NCI-H128 (cell line): ENCODE measurements at regions not wholly inside any gene's neighbourhood (a gene's known extent, or its start where the extent isn't known, plus 50 kb on each side); places are given as distances from the start of the nearest gene placed in this dataset.
"Not testable (repeated sequence)": the region's sequence is repeated elsewhere in the genome, so short reads cannot be mapped to it uniquely, and the experiment has no call there.

ENCODE experiments used
- DNase-seq: peaks from one replicate; lab custom pipeline; 2025; ENCODE audit not compliant: unreplicated experiment; lab: John Stamatoyannopoulos, UW

- no peak for DNase-seq
Observed at GRCh38 chr3:192022412-192022811, 561.4 kb downstream of the PYDC2 start.

DNA sequence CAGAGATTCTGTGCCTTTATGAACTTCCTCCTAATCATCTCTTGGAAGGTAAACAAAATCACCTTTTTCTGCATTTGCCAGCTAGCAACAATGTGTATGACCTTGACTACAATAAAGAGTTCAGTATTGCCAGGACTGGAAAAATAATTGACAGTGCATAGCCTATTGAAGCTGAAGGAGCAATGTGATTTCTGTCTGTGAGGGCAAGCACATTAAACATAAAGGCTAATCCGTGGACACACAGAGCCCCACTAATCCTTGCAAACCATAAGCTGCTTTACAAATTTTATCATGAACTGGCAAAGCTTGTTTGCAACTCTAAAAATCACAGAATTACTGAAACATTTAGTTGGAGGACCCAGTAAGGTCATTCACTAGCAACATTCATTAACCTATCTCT is 563.8 kb downstream of the PYDC2 start:
- DNase-seq, result no peak

- no peak for DNase-seq
Observed at GRCh38 chr3:192026661-192027060, 565.7 kb downstream of the PYDC2 start.

DNA sequence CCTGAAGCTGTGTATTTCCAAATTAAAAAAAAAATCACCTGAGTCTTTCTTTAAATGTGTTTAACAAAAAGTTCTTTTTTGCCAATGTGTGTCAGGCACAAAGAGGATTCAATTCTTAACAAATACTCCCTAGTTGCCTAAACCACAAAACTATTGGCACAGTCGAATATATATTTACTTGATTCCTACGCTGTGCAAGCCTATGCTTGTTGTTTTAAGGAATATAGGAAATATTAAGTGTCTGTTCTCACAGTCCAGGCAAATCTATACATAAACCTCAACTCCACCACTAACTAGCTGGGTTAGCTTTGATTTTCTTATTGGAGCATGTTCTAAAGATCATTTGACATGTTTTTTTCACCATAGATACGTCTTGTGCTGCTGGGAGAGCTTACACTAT is 571.0 kb downstream of the PYDC2 start:
- no peak for DNase-seq

- no peak for DNase-seq
Observed at GRCh38 chr3:192033246-192033645, 572.3 kb downstream of the PYDC2 start.

GRCh38 chr3:192038726-192039125 is 577.8 kb downstream of the PYDC2 start:
- no peak for DNase-seq

DNA sequence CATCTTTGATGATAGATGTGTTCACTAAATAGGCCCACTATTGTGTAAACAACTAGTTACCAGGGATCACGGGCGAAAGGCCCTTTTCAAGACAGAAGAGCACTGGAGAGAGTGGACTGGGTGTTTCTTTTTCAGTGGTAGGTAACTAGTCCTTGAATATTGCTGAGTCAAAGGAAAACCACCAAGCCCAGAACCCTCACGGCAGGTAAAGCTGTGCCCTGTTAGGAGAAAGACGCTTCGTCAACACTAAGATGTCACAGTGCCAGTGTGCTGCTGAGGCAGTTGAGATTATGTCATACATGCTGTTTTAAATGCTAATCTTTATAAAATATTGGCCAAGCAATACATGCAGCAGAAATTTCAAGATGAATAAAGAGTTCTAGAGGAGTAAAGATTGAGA is 578.6 kb downstream of the PYDC2 start:
- DNase-seq, result no peak

GRCh38 chr3:192040282-192041043 is 579.5 kb downstream of the PYDC2 start:
- no peak for DNase-seq

DNA sequence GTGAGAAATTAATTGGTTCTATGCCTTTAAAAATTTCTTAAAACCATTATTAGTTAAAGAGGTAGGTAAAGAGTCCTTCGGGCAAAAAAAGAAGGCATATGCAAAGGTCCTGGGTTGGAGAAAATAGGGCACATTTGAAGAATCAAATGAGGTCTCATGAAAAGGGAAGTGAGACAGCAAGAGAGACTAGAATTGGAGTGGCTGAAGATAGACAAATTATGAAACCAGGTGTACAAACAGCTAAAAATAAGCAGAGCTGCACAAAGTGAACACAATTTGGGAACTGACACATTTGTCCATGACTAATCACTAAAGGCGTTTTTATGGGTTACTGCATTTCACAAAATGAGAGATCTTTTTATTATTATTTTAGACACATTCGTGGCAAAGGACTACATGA is 581.2 kb downstream of the PYDC2 start:
- no peak for DNase-seq

GRCh38 chr3:192054881-192055280 is 593.9 kb downstream of the PYDC2 start:
- no peak for DNase-seq

GRCh38 chr3:192055946-192056345 is 595.0 kb downstream of the PYDC2 start:
- no peak for DNase-seq

- DNase-seq, result no peak
Observed at GRCh38 chr3:192057261-192057660, 596.3 kb downstream of the PYDC2 start.

GRCh38 chr3:192060160-192060781 is 599.3 kb downstream of the PYDC2 start:
- DNase-seq, result peak; percentile 22

DNA sequence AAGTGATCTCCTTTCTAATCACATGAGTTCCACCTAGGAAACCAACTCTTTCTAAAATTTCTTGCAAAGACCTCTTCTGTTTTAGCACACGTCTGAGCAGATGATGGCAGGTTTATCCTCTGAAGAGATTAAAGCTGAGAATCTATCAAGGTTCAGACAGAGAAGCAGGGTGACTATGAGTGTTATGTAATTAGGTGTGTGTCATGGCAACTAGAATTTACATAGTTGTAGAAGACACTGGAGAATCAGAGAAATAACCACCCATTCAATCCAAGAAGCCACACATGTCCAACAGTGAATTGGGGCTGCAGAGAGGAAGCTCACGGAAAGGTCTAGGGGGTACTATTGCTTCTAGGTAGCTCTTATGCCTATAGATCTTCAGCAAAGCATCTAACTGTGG is 600.5 kb downstream of the PYDC2 start:
- DNase-seq, result no peak

- DNase-seq, result no peak
Observed at GRCh38 chr3:192062186-192062585, 601.2 kb downstream of the PYDC2 start.

DNA sequence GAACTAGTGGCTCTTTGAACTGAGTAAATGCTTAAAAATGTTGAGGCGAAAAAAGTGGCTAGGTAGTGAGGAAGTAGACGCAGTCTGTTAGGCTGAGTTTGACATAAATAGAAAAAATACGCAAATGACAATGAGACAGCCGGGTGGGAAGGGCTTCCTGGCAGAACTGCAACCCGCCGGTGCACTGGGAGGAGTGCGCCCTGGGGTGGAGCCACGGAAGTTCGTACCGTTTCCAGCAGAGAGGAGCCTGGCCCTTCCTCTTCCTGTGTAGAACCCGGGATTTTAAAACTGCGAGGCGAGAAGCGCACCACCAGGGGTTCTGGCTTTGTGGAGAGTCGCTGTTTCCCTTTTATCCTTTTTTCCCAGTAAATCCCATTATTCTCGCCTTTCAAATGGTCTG is 602.6 kb downstream of the PYDC2 start:
- no peak for DNase-seq

- DNase-seq, result no peak
Observed at GRCh38 chr3:192064959-192065358, 604.0 kb downstream of the PYDC2 start.

GRCh38 chr3:192066253-192066652 is 605.3 kb downstream of the PYDC2 start:
- not testable (repeated sequence) for DNase-seq

DNA sequence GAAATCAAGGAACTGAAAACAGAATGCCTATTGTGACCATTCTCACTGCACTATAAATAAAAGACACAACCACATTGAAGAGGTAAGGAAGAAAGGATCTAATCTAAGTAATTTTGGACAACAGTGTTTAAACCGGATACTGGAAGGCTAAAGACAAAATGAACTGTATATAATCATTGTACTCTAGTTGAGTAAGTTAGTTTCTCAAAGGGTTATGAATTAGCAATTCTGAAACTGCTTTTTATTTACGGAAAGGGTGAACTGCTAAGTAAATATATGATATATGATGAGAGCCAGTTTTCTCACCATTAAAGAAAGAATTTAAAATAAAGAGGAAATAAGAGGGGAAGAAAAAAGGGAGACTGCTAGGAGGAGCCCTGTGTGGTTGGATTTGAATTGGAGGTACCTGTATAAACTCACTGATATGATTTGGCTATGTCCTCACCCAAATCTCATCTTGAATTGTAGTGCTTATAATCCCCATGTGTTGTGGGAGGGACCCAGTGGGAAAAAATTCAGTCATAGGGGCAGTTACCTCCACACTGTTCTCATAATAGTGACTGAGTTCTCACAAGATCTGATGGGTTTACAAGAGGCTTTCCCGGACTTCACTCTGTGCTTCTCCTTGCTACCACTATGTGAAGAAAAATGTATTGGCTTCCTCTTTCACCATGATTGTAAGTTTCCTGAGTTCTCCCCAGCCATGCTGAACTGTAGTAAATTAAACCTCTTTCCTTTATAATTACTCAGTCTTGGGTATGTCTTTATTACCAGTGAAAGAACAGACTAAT is 607.7 kb downstream of the PYDC2 start:
- no peak for DNase-seq

DNA sequence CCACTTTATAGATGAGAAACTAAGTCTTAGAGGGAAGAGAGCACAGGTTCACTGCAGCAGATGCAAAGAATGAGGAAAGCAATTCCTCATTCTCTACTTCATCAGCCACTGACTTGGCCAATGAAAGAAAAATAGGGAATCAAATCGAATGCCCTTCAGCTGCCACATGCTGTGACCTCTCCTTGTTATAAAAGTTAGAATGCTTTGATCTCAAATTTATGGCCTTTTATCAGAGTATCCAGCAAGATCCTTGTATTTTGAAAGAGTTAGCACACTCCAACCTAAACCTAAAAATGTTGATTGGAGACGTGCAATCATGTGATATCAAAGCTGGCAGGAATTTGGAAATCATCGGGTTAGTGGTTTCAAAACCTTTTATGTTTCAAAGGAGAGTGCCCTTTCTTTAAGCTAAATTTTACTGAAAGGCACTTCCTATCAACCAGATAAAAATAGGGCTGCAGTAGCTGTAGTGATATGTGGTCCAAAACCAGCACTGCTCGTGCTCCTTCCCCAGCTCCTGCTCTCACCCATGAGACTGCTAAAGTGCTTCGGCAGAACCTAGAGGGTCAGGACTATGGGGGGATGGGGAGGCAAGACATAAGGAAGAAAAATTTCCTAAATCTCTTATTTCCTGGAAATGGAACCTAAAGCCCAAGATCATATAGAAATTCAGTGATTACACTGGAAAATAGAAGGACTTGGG is 617.0 kb downstream of the PYDC2 start:
- DNase-seq, result no peak

GRCh38 chr3:192079098-192079497 is 618.1 kb downstream of the PYDC2 start:
- DNase-seq, result peak; percentile 52
